ENCODE measurements at regions not wholly inside any gene's neighbourhood (a gene's known extent, or its start where the extent isn't known, plus 50 kb on each side); places are given as distances from the start of the nearest gene placed in this dataset.

DNA sequence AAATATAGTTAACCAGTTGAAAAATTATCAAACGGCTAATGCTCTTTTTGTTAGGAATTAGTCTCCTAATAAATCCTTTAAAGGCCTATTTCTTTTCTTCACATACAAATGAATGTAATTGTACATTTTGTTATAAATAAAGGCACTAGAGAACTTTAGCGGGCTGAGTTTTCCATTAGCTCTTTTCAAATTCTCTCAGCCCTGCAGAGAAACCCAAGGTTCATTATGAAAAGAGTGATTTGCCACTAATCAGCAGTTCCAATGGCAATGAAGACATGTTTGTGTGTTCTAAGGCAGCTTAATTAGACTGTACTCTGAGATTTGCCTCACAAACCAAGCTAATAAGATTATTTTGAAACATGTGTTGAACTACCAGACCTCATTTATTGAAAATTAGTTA is 64.6 kb upstream of the P2RY1 start (continued):
- no peak for TF ChIP-seq EHMT2 (IDR thresholded peaks at IDR 0.05)

DNA sequence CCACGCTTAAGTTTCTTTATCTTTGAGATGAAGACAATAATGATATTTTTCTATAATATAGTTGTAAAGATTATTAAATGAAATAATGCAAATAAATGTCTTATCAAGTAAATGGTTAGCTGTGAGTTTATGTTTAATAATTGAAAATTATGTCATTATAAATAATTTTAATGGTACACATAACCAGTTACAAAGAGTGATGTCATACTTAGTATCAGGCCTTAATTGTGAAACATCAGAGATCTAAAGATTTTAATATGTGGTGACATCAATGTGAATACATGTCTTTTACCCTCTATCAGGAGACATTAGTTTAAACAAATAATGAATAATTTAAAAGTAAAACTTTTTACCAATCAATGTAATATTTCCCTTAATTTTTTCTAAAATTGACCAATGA is 63.8 kb upstream of the P2RY1 start:
- no TSS peak for BruUV-seq (replicated peaks)
- TF ChIP-seq EHMT2 (IDR thresholded peaks at IDR 0.05) (no peak), ATF3 (IDR thresholded peaks at IDR 0.05) (peak; percentile 43; the same call in 1 of the 2 replicates), ATF3 (CRISPR knock-in tag; conservative IDR thresholded peaks at IDR 0.05) (no peak), BDP1 (IDR thresholded peaks at IDR 0.05; ENCODE audit: insufficient read depth, insufficient read length) (no peak)
- no peaks in the 10 kb centered on the region for H3K9me1 ChIP-seq (ENCODE audit: control insufficient read depth, insufficient read depth, low read length)
- no peak overlapping the region for H3K4me2 ChIP-seq (ENCODE audit: insufficient read depth, low read length)
- no peak for ATAC-seq
- H4K20me1 ChIP-seq (replicated peaks; ENCODE audit: control insufficient read depth, insufficient read depth, low read length) = no peaks in the 10 kb centered on the region
- no peaks in the 10 kb centered on the region for H3K79me2 ChIP-seq (ENCODE audit: control insufficient read depth, insufficient read depth, low read length)
- in situ Hi-C loops (cut with MboI) (no loop called here), intact Hi-C loops (cut with micrococcal nuclease) (no loop called here)
- no peaks in the 10 kb centered on the region for H3K36me3 ChIP-seq (ENCODE audit: control insufficient read depth, insufficient read depth, low read length)
- 70% methylated on average over 1 of the region's 1 CpG for WGBS (ENCODE audit: insufficient coverage, low coverage, missing lambda C conversion rate)
- no peak overlapping the region for H3K4me3 ChIP-seq
- no peak for DNase-seq (ENCODE audit: extremely low read depth in 1 of 4, low spot score in 3 of 4)
- H3K27me3 ChIP-seq (ENCODE audit: control insufficient read depth in 2 of 2, insufficient read depth in 2 of 2, low read length in 2 of 2) = no peaks in the 10 kb centered on the region
- H3K4me1 ChIP-seq (replicated peaks in 1 of 2; ENCODE audit: control insufficient read depth in 2 of 2, insufficient read depth in 2 of 2, low read length in 2 of 2) = no peaks in the 10 kb centered on the region
- no peaks in the 10 kb centered on the region for H3K9me3 ChIP-seq (replicated peaks; ENCODE audit: control insufficient read depth, insufficient read depth, low read depth, low read length)
- no peak overlapping the region for H3K27ac ChIP-seq (ENCODE audit: extremely low read depth, low read depth, low read length)
- no peak overlapping the region for H2AFZ ChIP-seq (ENCODE audit: low read depth, low read length)
- H3K9ac ChIP-seq (ENCODE audit: insufficient read depth in 1 of 2, low read depth in 2 of 2, low read length in 2 of 2) = no peak overlapping the region
- POLR2A ChIA-PET = no interaction called here
- no peak for FAIRE-seq
- CTCF ChIA-PET (ENCODE audit: low intra/inter-chr PET ratio) = no interaction called here

Data from K562 (cell line).